HG03575 (cell line): ENCODE measurements at regions not wholly inside any gene's neighbourhood (a gene's known extent, or its start where the extent isn't known, plus 50 kb on each side); places are given as distances from the start of the nearest gene placed in this dataset.
"Not testable (repeated sequence)": the region's sequence is repeated elsewhere in the genome, so short reads cannot be mapped to it uniquely, and the experiment has no call there.

Source experiments
- ATAC-seq: cut with Tn5 transposase; IDR thresholded peaks from one replicate; pipeline ENCODE4 v1.9.1; 2021; ENCODE audit not compliant: unreplicated experiment, insufficient number of reproducible peaks, low FRiP score; ENCODE audit errors: extremely low read depth

DNA sequence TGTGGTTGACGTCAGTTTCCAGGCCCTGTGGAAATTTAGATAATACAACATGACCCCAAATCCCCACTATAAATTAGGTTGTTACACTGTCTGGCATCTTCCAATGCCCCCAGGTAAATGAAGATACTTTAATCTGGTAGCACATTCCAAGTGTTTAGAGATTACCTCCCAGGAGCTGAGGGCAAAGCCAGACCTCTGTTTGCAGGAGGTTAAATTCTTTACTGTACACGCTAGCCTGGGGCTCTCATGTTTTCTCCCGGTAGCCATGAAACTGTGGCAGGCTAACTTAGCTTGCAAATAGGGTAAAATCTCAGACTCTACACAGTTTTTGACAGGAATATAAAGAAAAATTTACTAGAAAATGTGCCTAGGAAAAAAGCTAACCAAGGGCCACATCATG lies 450.0 kb downstream of the PDGFC start:
- ATAC-seq: no peak

DNA sequence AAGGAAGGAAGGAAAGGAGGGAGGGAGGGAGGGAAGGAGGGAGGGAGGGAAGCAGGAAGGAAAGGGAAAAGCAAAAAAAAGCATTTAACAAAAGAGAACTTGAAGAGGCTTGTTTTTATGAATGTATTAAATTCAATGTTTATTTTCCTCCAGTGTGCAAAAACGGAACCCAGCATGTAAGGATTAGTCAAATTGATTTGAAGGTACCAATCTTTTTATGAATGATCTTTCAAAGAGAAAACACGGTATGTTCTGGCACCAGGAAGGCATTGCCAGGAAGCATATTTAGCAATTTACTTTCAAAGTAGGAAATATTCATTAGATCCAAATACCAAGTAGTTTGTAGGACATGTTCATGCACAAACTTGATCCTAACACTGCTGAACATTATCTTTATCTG lies 453.6 kb downstream of the PDGFC start:
- ATAC-seq: no peak

DNA sequence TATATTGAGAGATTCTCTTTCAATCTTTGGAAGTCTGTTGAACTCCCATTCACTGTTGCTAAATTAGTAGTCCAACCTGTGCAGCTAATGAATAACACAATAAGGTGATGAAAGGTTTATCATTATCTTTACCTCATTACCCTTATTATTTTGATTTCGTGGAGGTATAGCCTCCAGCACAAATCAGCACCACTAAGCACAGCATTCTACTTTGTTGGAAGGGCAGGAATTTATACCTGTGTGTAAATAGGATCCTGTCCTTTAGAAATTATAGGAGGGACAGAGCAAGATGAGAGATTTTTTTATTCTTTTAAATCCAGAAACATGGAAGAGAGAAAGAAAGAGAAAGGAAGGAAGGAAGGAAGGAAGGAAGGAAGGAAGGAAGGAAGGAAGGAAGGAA lies 454.1 kb downstream of the PDGFC start:
- no peak for ATAC-seq

DNA sequence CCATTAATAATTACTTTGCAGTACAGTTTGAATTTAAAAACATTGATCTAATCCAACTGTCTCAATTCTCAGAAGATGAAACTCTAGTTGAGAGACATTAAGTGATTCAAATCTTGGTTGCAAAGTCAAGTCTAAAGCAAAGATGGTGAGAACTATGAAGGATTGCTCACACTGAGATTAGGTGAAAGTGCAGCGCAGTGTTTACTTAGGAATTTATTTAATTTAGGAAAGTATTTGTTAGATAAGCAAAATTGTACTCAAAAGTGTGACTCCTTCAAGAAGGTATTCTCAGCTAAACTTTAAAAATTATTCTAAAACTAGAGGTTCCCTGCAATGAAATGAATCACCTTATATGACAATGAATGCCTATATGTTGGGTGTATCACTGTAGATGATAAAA lies 454.9 kb downstream of the PDGFC start:
- no peak for ATAC-seq

GRCh38 chr4:156515295-156515694 lies 456.3 kb downstream of the PDGFC start:
- no peak for ATAC-seq

GRCh38 chr4:156512622-156513021 lies 459.0 kb downstream of the PDGFC start:
- ATAC-seq: no peak

- not testable (repeated sequence) for ATAC-seq
Observed at GRCh38 chr4:156509921-156510320, 461.7 kb downstream of the PDGFC start.

- no peak for ATAC-seq
Observed at GRCh38 chr4:156505341-156505955, 466.2 kb downstream of the PDGFC start.

GRCh38 chr4:156503119-156503518 lies 468.5 kb downstream of the PDGFC start:
- ATAC-seq: no peak

DNA sequence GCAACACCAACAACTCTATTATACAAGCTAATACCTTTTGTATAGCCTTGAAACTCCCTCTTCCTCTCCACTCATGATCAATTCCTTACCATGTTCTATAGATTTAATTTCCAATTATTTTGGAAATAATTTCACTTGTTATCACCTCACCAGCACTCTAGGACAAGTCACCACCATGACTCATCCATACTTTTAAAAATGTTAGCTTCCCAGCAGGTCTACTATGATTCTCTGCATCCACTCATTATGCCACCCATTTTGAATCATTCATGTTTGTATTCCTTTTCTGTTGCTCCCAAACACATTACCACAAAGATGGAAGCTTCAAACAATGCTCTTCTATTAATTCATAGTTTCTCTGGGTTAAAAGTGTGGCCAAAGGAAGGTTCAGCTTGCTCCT lies 469.6 kb downstream of the PDGFC start:
- ATAC-seq: no peak

GRCh38 chr4:156499684-156500083 lies 471.9 kb downstream of the PDGFC start:
- no peak for ATAC-seq

DNA sequence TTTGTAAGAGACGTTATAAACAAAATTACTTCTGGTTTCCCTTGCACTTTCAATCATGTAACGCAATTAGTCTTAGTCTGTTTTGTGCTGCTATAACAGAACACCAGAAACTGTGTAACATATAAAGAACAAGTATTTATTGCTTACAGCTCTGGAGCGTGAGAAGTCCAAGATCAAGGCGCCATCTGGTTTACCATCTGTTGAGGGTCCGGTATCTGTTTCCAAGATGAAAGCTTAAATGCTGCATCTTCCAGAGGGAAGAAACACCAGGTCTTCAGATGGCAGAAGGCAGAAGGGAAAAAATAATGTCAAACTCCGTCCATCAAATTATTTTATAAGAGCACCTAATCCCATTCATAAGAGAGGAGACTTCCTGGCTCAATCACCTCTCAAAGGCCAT lies 474.1 kb downstream of the PDGFC start:
- ATAC-seq: no peak

GRCh38 chr4:156496797-156497196 lies 474.8 kb downstream of the PDGFC start:
- no peak for ATAC-seq

DNA sequence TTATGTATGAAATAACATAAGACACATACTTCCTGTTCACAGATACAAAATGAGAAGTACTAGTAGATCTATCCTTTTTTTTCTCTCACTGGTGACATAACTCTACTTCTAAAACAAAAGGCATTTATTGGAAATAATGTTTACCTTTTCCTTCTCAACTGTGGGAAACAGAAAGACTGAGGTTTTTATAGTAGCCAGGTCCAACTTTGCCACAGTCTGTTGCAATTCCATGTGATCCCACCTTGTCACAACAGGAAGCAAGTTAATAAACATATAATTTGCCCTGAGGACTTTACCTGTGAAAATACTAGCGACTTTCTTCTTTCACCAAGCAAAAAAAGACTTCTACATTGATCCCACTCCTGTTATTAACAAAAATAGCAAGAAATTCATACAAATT lies 475.8 kb downstream of the PDGFC start:
- no peak for ATAC-seq

GRCh38 chr4:156495091-156495490 lies 476.5 kb downstream of the PDGFC start:
- ATAC-seq: no peak

- no peak for ATAC-seq
Observed at GRCh38 chr4:156493858-156494257, 477.7 kb downstream of the PDGFC start.

DNA sequence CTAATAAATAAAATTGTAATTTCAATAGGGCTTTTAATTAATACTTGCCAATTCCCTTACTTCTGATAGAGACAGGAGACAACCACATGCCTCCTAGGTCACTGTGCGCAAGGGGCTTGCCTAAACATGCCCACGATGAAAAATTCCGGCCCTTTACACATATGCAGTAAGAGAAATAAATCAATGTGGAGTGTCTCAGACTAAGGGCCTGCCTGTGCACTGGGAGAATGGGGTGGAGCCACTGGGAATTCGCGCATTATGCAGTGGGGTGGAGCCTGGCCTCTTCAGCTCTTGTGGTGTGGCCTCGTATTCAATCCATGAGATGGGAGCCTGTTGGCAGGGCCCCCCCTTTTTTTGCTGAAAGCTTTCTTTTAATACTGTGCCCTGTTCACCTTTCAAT lies 484.5 kb downstream of the PDGFC start:
- no peak for ATAC-seq

DNA sequence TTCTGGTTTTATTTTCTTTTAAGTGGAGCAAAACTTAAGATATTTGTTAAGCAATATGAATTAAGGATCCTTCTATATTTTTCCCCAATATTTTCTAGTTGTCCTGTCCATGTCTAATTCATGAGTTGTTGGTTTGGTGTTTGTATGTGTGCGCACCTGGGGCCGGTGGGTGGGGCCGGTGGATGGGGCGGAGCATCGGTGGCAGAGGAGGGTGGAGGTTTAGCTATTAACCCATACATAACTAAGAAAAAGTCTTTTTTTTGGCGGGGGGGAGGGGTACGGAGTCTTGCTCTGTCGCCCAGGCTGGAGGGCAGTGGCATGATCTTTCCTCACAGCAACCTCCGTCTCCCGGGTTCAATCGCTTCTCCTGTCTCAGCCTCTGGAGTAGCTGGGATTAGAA lies 489.8 kb downstream of the PDGFC start:
- ATAC-seq: no peak

DNA sequence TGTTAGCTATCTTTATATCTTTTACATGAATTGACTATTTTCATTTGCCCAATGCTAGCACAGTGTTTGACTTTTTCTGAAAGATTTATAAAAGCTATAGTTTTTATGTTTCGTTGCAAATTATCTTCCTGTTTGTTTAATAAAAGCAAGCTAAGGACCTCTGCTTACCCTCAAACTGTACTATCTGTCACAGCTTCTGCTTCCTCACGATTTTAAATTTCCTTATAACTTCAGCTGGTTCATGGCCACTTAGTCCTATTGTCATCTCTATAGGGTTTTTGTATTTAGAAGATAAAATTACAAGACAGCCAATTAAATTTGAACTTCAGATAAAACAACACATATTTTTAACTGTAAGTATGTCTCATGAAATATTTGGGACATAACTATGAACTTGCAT lies 494.0 kb downstream of the PDGFC start:
- no peak for ATAC-seq

DNA sequence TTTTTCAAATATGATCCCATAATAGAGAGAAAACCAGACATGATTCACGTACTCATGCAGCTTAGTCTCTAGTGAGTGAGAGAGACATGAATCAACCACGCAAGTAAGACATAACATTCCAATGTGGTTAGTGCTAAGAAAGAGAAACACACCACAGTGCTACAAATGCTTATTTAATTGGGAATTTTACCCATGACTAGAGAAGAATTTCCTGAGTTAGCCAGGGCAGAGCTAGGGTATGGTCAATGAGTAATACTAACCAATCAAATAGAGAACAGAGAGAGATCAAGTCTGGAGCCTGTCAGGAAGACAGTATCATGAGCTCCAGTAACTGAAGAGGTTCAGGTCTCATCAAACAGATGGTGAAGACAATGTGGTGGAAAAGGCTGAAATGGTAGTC lies 495.2 kb downstream of the PDGFC start:
- no peak for ATAC-seq

DNA sequence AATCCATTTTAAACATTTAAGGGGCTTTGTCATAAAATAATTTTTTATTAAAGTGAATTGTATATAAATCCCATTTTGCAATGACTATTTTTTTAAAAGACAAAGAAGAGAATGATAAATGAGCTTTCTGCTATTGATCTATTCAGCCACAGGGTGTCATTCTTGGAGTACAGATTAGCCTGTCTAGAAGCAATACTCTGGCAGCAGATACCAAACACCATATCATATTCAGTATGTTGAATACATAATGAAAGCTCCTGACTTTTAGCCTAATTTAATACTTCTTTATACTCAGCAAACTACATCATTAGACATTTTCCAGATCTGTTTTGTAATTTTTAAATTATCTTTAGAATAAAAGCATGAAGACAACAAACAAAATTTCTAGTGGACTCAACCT lies 496.3 kb downstream of the PDGFC start:
- ATAC-seq: no peak
